Osteoblast (primary cell): ENCODE measurements at regions not wholly inside any gene's neighbourhood (a gene's known extent, or its start where the extent isn't known, plus 50 kb on each side); places are given as distances from the start of the nearest gene placed in this dataset.

Experiments used
- DNase-seq: peaks from one replicate; pipeline ENCODE4 v3.0.0; 2011; ENCODE audit warnings: low spot score, mixed read lengths; ENCODE audit not compliant: insufficient read length; ENCODE audit errors: missing footprints
- H2AFZ ChIP-seq: 2 replicates; pipeline ENCODE4 v1.6.0; 2011; ENCODE audit warnings: mild to moderate bottlenecking, low read length
- H3K27ac ChIP-seq: 2 replicates; pipeline ENCODE4 v1.5.1; 2011; ENCODE audit warnings: mild to moderate bottlenecking, low read depth, low read length, moderate library complexity
- H3K27me3 ChIP-seq: 2 replicates; pipeline ENCODE4 v1.6.0; 2012; ENCODE audit warnings: mild to moderate bottlenecking, control low read depth, inconsistent platforms, low read length, moderate library complexity; ENCODE audit not compliant: insufficient read depth
- H3K36me3 ChIP-seq: 2 replicates; pipeline ENCODE4 v1.5.1; 2011; ENCODE audit warnings: mild to moderate bottlenecking, low read length, control low read depth, moderate library complexity; ENCODE audit not compliant: insufficient read depth
- H3K4me1 ChIP-seq: 2 replicates; pipeline ENCODE4 v1.5.1; 2011; ENCODE audit warnings: mild to moderate bottlenecking, low read length, control low read depth, moderate library complexity; ENCODE audit not compliant: insufficient read depth
- H3K4me2 ChIP-seq: 2 replicates; pipeline ENCODE4 v1.6.0; 2011; ENCODE audit warnings: mild to moderate bottlenecking, low read length; ENCODE audit not compliant: insufficient read depth
- H3K4me3 ChIP-seq: fragments of 200-600 bp; sonication (generic); 3 replicates; pipeline ENCODE4 v1.5.1; 2012; ENCODE audit warnings: mild to moderate bottlenecking, low read length, inconsistent platforms; ENCODE audit not compliant: insufficient read depth
- H3K79me2 ChIP-seq: 2 replicates; pipeline ENCODE4 v1.6.0; 2012; ENCODE audit warnings: mild to moderate bottlenecking, low read length, control low read depth, inconsistent platforms; ENCODE audit not compliant: insufficient read depth
- H3K9me3 ChIP-seq: 2 replicates; pipeline ENCODE4 v1.5.1; 2011; ENCODE audit warnings: low read depth, low read length, control low read depth
- H4K20me1 ChIP-seq: 2 replicates; pipeline ENCODE4 v1.6.0; 2012; ENCODE audit warnings: mild to moderate bottlenecking, low read length, control low read depth; ENCODE audit not compliant: insufficient read depth
- TF ChIP-seq, protein P1 (sequence below): IDR thresholded peaks from 2 replicates; pipeline ENCODE4 v1.5.1; 2011; ENCODE audit warnings: mild to moderate bottlenecking, low read depth, low read length, moderate library complexity; ENCODE audit errors: extremely low read depth

DNA sequence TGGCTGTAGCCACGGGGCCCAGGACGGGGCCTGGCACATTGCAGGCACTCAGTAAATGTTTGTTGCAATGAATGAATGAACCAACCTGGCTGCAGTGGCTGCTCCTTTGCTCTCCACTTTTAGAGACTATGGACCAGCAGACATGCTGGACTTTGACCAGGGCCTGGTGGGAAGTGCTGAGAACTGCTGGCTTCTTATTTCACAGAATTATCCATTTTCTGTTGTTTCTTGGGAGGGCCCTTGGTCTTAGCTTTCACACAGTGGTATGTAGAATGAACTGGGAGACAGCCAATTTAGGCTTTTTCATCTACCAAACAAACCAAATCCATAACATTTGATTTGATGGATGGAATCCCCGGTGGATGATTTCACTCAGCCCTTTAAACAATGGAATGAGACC lies 78.0 kb upstream of the LHFPL2 start:
- no peak overlapping the region for H3K4me2 ChIP-seq
- H4K20me1 ChIP-seq = no peaks in the 10 kb centered on the region
- TF ChIP-seq, protein P1, sequence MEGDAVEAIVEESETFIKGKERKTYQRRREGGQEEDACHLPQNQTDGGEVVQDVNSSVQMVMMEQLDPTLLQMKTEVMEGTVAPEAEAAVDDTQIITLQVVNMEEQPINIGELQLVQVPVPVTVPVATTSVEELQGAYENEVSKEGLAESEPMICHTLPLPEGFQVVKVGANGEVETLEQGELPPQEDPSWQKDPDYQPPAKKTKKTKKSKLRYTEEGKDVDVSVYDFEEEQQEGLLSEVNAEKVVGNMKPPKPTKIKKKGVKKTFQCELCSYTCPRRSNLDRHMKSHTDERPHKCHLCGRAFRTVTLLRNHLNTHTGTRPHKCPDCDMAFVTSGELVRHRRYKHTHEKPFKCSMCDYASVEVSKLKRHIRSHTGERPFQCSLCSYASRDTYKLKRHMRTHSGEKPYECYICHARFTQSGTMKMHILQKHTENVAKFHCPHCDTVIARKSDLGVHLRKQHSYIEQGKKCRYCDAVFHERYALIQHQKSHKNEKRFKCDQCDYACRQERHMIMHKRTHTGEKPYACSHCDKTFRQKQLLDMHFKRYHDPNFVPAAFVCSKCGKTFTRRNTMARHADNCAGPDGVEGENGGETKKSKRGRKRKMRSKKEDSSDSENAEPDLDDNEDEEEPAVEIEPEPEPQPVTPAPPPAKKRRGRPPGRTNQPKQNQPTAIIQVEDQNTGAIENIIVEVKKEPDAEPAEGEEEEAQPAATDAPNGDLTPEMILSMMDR = no peak
- no peaks in the 10 kb centered on the region for H3K79me2 ChIP-seq
- no peaks in the 10 kb centered on the region for H3K4me1 ChIP-seq
- H3K36me3 ChIP-seq = no peaks in the 10 kb centered on the region
- H3K27ac ChIP-seq = no peak overlapping the region
- H3K9me3 ChIP-seq = no peaks in the 10 kb centered on the region
- H3K4me3 ChIP-seq = no peak overlapping the region
- no peak overlapping the region for H2AFZ ChIP-seq
- DNase-seq = no peak
- H3K27me3 ChIP-seq = no peaks in the 10 kb centered on the region

DNA sequence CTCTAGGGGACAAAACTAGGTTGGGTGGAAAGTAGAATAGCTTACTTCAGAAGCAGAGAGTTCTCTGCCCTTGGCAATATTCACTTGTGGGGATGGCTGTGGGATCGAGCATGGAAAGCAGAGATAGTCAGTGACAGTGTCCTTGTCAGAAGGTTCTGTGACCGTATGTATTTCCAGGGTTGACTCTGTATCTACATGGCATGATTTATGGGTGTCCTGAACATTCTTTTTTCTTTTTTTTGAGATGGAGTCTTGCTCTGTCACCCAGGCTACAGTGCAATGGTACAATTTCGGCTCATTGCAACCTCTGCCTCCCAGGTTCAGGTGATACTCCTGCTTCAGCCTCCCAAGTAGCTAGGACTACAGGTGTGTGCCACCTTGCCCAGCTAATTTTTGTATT lies 77.4 kb upstream of the LHFPL2 start:
- DNase-seq = no peak
- H4K20me1 ChIP-seq = no peaks in the 10 kb centered on the region
- H3K36me3 ChIP-seq = no peaks in the 10 kb centered on the region
- TF ChIP-seq, protein P1 = no peak
- H3K4me2 ChIP-seq = no peak overlapping the region
- H3K4me3 ChIP-seq = no peak overlapping the region
- H3K27me3 ChIP-seq = no peaks in the 10 kb centered on the region
- no peaks in the 10 kb centered on the region for H3K79me2 ChIP-seq
- H3K27ac ChIP-seq = no peak overlapping the region
- no peak overlapping the region for H2AFZ ChIP-seq
- no peaks in the 10 kb centered on the region for H3K4me1 ChIP-seq
- no peaks in the 10 kb centered on the region for H3K9me3 ChIP-seq

DNA sequence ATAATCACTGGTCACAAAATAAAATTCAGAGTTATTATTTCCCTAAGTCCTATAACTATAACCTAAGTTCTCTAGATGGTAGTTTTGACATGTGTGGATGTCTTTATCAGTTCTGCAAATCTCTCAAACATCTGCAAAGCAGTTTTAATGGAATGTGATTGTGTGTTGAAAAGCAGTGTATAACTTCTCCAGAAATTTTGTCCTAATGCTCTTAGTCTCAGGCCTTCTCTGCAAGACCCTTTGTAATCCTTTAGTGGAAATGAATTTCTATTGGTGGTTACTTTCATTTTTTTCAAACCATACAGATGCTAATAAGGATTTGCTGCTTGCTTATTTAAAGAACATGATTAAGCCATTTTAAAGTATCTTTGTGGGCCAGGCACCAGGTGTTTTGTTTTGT lies 75.5 kb upstream of the LHFPL2 start:
- no peak for DNase-seq
- Histone ChIP-seq H3K4me1 (no peaks in the 10 kb centered on the region), H3K4me3 (no peak overlapping the region), H3K36me3 (no peaks in the 10 kb centered on the region), H2AFZ (no peak overlapping the region), H3K79me2 (no peaks in the 10 kb centered on the region), H4K20me1 (no peaks in the 10 kb centered on the region), H3K4me2 (no peak overlapping the region), H3K27ac (no peak overlapping the region), H3K9me3 (no peaks in the 10 kb centered on the region), H3K27me3 (no peaks in the 10 kb centered on the region)
- TF ChIP-seq, protein P1 = no peak

DNA sequence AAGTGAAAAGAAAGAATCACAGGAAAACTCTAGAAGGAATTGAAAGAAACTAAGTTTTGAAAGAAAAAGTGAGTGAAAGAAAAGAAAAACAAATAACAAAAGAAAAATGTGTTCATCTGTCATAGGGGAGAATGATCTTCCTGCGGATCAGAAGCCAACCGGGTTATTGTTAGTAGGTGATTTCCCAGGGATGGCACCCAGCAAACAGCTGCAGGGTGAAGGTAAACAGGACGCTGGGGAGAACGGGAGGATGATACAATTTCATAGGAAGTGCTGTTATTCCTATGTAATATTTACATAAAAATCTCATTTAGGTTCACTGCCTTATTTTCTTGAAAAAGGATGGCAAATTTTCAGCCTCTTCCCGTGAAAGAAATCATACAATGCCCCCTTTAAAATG lies 72.4 kb upstream of the LHFPL2 start:
- H3K79me2 ChIP-seq = no peaks in the 10 kb centered on the region
- H3K9me3 ChIP-seq = no peaks in the 10 kb centered on the region
- DNase-seq = no peak
- H3K4me3 ChIP-seq = no peak overlapping the region
- H3K36me3 ChIP-seq = no peaks in the 10 kb centered on the region
- H2AFZ ChIP-seq = no peak overlapping the region
- TF ChIP-seq, protein P1 = no peak
- H3K27ac ChIP-seq = no peak overlapping the region
- no peaks in the 10 kb centered on the region for H3K27me3 ChIP-seq
- H3K4me2 ChIP-seq = no peak overlapping the region
- H4K20me1 ChIP-seq = no peaks in the 10 kb centered on the region
- peaks cover 12% of the 10 kb centered on the region for H3K4me1 ChIP-seq
